ENCODE measurements at regions not wholly inside any gene's neighbourhood (a gene's known extent, or its start where the extent isn't known, plus 50 kb on each side); places are given as distances from the start of the nearest gene placed in this dataset.
A peak's percentile ranks its signal among the peaks of the same experiment; 100 is the strongest.

GRCh38 chr3:72361990-72362389 is 486.3 kb downstream of the SHQ1 start:
- intact Hi-C loops (cut with micrococcal nuclease; ENCODE audit: unreplicated experiment): no loop called here
- no peak for TF ChIP-seq EZH2 (IDR thresholded peaks at IDR 0.05; ENCODE audit: borderline replicate concordance, low read depth, low read length, poor library complexity, severe bottlenecking)
- no peak for TF ChIP-seq CTCF (conservative IDR thresholded peaks at IDR 0.05; ENCODE audit: low read depth, low read length)
- no peak overlapping the region for H3K4me3 ChIP-seq (ENCODE audit: low read depth, low read length, poor library complexity, severe bottlenecking)
- CTCF ChIA-PET: no interaction called here
- H3K9me3 ChIP-seq (ENCODE audit: low read depth, low read length, poor library complexity, severe bottlenecking): no peaks in the 10 kb centered on the region
- no peaks in the 10 kb centered on the region for H3K27me3 ChIP-seq (replicated peaks; ENCODE audit: insufficient read depth, low read depth, low read length, poor library complexity)
- DNase-seq (ENCODE audit: low spot score): peak; percentile 67
- H3K36me3 ChIP-seq (ENCODE audit: insufficient read depth, low read length, poor library complexity, severe bottlenecking): no peaks in the 10 kb centered on the region
- no TSS peak for BruUV-seq (replicated peaks)
- no peak overlapping the region for H3K27ac ChIP-seq (ENCODE audit: low read depth, low read length, poor library complexity, severe bottlenecking)
- peaks cover 5% of the 10 kb centered on the region for H3K4me1 ChIP-seq (ENCODE audit: insufficient read depth, low read length, poor library complexity, severe bottlenecking)
- POLR2A ChIA-PET (ENCODE audit: low non-redundant PET): no interaction called here

DNA sequence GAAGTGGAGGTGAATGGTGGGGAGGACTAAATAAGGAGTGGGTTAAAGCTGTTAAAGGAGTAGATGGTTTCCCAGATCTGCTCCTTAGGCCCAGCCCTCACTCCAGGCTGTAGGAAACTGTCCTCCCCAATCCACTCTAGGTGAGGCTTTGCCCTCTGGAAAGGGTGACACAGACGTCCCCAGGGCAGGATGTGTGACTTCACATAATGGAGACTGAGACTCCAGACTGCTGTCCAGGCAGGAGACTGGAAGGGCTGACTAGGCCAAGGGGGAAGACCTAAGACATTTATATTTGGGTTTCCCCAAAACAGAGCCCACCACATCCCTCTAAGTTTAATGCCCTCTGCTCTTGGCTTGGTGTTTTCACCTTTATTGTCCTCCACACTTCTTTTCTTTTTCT is 488.5 kb downstream of the SHQ1 start:
- no peak overlapping the region for H3K4me3 ChIP-seq (ENCODE audit: low read depth, low read length, poor library complexity, severe bottlenecking)
- peaks cover 5% of the 10 kb centered on the region for H3K4me1 ChIP-seq (ENCODE audit: insufficient read depth, low read length, poor library complexity, severe bottlenecking)
- no peak for TF ChIP-seq EZH2 (IDR thresholded peaks at IDR 0.05; ENCODE audit: borderline replicate concordance, low read depth, low read length, poor library complexity, severe bottlenecking)
- no peak for TF ChIP-seq CTCF (conservative IDR thresholded peaks at IDR 0.05; ENCODE audit: low read depth, low read length)
- no peaks in the 10 kb centered on the region for H3K27me3 ChIP-seq (replicated peaks; ENCODE audit: insufficient read depth, low read depth, low read length, poor library complexity)
- H3K36me3 ChIP-seq (ENCODE audit: insufficient read depth, low read length, poor library complexity, severe bottlenecking): no peaks in the 10 kb centered on the region
- DNase-seq (ENCODE audit: low spot score): no peak
- CTCF ChIA-PET: no interaction called here
- H3K9me3 ChIP-seq (ENCODE audit: low read depth, low read length, poor library complexity, severe bottlenecking): no peaks in the 10 kb centered on the region
- intact Hi-C loops (cut with micrococcal nuclease; ENCODE audit: unreplicated experiment): no loop called here
- POLR2A ChIA-PET (ENCODE audit: low non-redundant PET): no interaction called here
- no peak overlapping the region for H3K27ac ChIP-seq (ENCODE audit: low read depth, low read length, poor library complexity, severe bottlenecking)
- BruUV-seq (replicated peaks): no TSS peak

GRCh38 chr3:72355168-72355567 is 493.1 kb downstream of the SHQ1 start:
- Histone ChIP-seq H3K36me3 (ENCODE audit: insufficient read depth, low read length, poor library complexity, severe bottlenecking) (no peaks in the 10 kb centered on the region), H3K9me3 (ENCODE audit: low read depth, low read length, poor library complexity, severe bottlenecking) (no peaks in the 10 kb centered on the region), H3K4me3 (ENCODE audit: low read depth, low read length, poor library complexity, severe bottlenecking) (no peak overlapping the region), H3K27me3 (replicated peaks; ENCODE audit: insufficient read depth, low read depth, low read length, poor library complexity) (no peaks in the 10 kb centered on the region), H3K4me1 (ENCODE audit: insufficient read depth, low read length, poor library complexity, severe bottlenecking) (no peaks in the 10 kb centered on the region), H3K27ac (ENCODE audit: low read depth, low read length, poor library complexity, severe bottlenecking) (no peak overlapping the region)
- no TSS peak for BruUV-seq (replicated peaks)
- ChIA-PET POLR2A (ENCODE audit: low non-redundant PET) (no interaction called here), CTCF (no interaction called here)
- TF ChIP-seq EZH2 (IDR thresholded peaks at IDR 0.05; ENCODE audit: borderline replicate concordance, low read depth, low read length, poor library complexity, severe bottlenecking): no peak
- TF ChIP-seq CTCF (conservative IDR thresholded peaks at IDR 0.05; ENCODE audit: low read depth, low read length): no peak
- intact Hi-C loops (cut with micrococcal nuclease; ENCODE audit: unreplicated experiment): no loop called here
- DNase-seq (ENCODE audit: low spot score): no peak
